Erythroblast (primary cell): ENCODE measurements at regions not wholly inside any gene's neighbourhood (a gene's known extent, or its start where the extent isn't known, plus 50 kb on each side); places are given as distances from the start of the nearest gene placed in this dataset.
"Not testable (repeated sequence)": the region's sequence is repeated elsewhere in the genome, so short reads cannot be mapped to it uniquely, and the experiment has no call there.

Experiments used
- GATA1 ChIP-seq: IDR thresholded peaks from 2 replicates; pipeline ENCODE4 v1.6.1; 2011; ENCODE audit warnings: low read depth, mild to moderate bottlenecking, control low read depth, low read length, moderate library complexity
- POLR2A ChIP-seq: IDR thresholded peaks from 2 replicates; pipeline ENCODE4 v1.6.1; 2011; ENCODE audit warnings: mild to moderate bottlenecking, low read length

DNA sequence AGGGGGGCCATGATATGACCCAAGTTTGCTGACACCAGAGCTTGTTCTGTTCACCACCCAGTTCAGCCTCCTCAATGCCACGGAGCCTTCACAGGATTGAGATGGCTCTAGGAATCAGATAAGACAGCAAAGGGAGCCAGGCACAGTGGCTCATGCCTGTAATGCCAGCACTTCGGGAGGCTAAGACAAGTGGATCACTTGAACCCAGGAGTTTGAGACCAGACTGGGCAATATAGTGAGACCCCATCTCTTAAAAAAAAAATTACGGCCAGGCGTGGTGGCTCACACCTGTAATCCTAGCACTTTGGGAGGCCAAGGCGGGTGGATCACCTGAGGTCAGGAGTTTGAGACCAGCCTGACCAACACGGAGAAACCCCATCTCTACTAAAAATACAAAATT is 67.5 kb upstream of the USP9X start:
- not testable (repeated sequence) for TF ChIP-seq POLR2A, GATA1
